GM21381 (cell line): ENCODE measurements at regions not wholly inside any gene's neighbourhood (a gene's known extent, or its start where the extent isn't known, plus 50 kb on each side); places are given as distances from the start of the nearest gene placed in this dataset.

ENCODE experiments used
- ATAC-seq: cut with Tn5 transposase; IDR thresholded peaks from one replicate; pipeline ENCODE4 v1.9.1; 2021; ENCODE audit warnings: mild to moderate bottlenecking, moderate library complexity; ENCODE audit not compliant: unreplicated experiment

- no peak for ATAC-seq
These were observed 109.6 kb upstream of the BACH2 start for GRCh38 chr6:90406142-90406794.

GRCh38 chr6:90403489-90404381 lies 107.1 kb upstream of the BACH2 start:
- ATAC-seq: no peak

GRCh38 chr6:90402831-90403192 lies 106.2 kb upstream of the BACH2 start:
- no peak for ATAC-seq

GRCh38 chr6:90401933-90402830 lies 105.5 kb upstream of the BACH2 start:
- ATAC-seq: no peak

GRCh38 chr6:90399970-90400369 lies 103.3 kb upstream of the BACH2 start:
- ATAC-seq: no peak

GRCh38 chr6:90397929-90398674 lies 101.5 kb upstream of the BACH2 start:
- peak; percentile 57 for ATAC-seq

GRCh38 chr6:90397047-90397446 lies 100.4 kb upstream of the BACH2 start:
- no peak for ATAC-seq

- ATAC-seq: peak; percentile 61
These were observed 96.7 kb upstream of the BACH2 start for GRCh38 chr6:90393232-90393884.

- ATAC-seq: no peak
These were observed 93.7 kb upstream of the BACH2 start for GRCh38 chr6:90390379-90390778.

- ATAC-seq: no peak
These were observed 91.8 kb upstream of the BACH2 start for GRCh38 chr6:90388395-90388794.

- no peak for ATAC-seq
These were observed 91.2 kb upstream of the BACH2 start for GRCh38 chr6:90387826-90388225.

GRCh38 chr6:90387383-90387775 lies 90.7 kb upstream of the BACH2 start:
- no peak for ATAC-seq

- ATAC-seq: no peak
These were observed 90.0 kb upstream of the BACH2 start for GRCh38 chr6:90386399-90387382.

- ATAC-seq: no peak
These were observed 89.2 kb upstream of the BACH2 start for GRCh38 chr6:90385759-90386313.

- no peak for ATAC-seq
These were observed 88.1 kb upstream of the BACH2 start for GRCh38 chr6:90384720-90385119.

- peak; percentile 86 for ATAC-seq
These were observed 86.7 kb upstream of the BACH2 start for GRCh38 chr6:90383196-90383822.

- no peak for ATAC-seq
These were observed 86.1 kb upstream of the BACH2 start for GRCh38 chr6:90382760-90383159.
